ENCODE measurements at regions not wholly inside any gene's neighbourhood (a gene's known extent, or its start where the extent isn't known, plus 50 kb on each side); places are given as distances from the start of the nearest gene placed in this dataset.

DNA sequence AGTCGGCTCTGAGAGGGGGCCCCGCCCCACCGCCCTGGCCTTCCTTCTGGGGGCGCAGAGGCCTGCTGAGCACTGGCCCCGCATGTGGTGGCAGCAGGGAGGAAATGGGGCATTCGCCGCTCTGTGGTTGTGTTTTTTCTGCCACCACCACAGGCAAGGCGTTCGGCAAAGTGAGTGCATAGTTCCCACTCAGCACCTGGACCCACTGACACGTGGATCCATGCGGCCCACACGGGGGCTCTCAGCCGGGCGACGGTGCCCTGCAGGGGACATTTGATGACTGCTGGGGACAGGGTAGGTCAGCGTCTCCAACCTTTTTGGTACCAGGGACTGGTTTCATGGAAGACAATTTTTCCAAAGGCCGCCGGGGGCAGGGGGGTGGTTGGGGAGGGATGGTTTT is 70.9 kb downstream of the ENGASE start:
- no peak overlapping the region for H3K4me3 ChIP-seq (ENCODE audit: low read depth, low read length)

DNA sequence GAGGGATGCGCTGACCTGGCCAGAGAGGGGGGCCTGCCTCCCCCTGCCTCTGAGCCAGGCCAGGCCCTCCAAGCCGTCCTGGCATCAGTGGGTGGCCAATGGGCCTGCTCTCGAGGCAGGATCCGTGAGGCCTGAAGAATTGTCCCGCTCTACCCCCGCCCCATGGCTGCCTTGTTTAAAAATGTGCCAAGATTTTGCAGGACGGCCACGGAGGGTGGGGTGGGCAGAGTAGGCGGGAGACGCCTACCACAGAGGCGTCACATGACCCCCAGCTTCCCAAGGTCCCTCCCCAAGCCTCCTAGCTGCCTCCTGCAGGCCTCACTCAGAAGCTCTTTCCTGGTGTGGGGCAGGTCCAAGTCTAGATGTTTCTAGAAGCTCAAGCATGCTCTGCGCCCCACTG is 69.5 kb downstream of the ENGASE start:
- no peak overlapping the region for H3K4me3 ChIP-seq (ENCODE audit: low read depth, low read length)

DNA sequence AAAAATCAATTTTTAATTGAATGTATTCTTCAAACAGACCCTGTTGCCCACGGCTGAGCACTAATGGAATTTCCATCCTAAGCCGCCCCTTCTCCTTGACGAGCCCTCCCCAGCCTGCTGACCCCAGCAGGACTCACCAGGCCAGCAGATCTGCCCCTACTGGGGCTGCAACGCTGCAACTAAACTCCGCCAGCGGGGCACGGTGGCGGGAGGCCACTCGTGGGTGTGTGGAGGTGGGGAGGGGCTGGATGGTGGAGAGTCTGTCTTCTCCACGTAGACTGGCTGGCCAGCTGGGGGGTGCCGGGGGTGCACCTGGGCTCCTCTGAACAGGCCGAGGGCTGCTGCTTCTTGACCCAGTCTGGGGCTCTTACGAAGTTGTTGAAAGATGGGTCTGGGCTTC is 67.8 kb downstream of the ENGASE start:
- no peak overlapping the region for H3K4me3 ChIP-seq (ENCODE audit: low read depth, low read length)

DNA sequence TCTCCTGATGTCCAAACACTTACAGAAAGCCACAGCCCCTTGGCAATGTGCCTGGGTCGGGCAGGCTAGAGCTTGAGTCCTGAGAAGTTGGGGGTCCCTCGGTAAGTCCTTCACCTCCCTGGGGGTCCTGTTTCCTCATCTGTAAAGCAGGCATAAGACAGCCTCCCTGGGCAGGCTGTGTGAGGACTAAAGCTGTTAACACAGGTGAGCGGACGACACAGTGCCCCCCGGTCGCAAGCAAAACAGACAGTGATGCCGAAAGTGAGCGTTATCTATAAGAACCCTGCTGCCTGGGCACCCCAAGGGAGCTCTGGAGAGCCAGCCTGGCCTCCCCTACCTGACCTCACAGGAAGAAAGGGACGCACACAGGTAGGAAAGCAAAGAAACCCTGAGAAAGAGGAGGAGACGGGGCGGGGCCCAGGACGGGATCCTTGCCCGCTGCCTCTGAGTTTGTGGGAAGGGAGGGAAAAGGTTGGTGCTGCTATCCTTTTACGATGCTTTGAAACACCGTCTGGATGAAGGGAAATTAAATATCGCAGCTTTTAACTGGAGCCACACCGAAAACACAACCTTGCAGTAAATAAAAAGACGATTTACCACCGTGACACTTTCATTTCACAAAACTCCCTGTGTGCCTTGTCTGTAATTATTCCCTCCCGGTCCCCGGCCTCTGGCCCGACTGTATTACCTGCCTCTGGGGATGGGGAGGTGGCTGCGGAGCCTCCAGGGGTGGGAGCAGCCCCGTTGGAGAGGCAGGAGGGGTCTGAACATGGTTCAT is 67.1 kb downstream of the ENGASE start:
- no peak overlapping the region for H3K4me3 ChIP-seq (ENCODE audit: low read depth, low read length)

DNA sequence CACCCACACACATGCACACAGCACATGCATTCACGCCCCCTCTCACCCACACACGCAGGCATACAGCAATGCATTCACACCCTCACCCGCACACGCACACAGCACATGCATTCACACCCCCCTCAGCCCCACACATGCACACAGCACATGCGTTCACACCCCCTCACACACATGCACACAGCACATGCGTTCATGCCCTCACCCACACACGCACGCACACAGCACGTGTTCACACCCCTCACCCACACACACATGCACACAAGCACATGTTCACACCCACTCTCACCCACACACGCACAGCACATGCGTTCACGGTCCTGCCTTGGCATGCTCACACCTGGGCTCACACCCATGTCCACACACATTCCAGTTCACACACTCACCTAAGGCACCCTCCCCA is 64.2 kb downstream of the ENGASE start:
- no peak overlapping the region for H3K4me3 ChIP-seq (ENCODE audit: low read depth, low read length)

DNA sequence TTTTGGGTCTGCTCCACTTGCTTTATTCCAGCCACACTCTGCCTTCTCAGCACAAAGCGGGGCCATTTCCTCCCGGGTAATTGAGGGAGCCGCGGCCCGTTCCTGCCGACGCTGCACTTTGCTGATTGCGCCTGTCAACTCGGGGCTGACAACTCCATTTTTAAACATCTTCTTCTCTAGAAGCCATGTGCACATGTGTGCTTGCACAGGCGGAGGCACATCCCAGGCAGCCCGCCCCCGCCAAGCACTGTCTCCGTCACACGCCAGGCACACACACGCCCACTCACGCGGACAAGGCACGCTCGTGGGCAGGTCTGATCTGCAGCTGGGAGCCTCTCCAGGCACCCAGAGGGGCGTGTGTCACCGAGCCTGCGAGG is 63.2 kb downstream of the ENGASE start:
- no peak overlapping the region for H3K4me3 ChIP-seq (ENCODE audit: low read depth, low read length)

DNA sequence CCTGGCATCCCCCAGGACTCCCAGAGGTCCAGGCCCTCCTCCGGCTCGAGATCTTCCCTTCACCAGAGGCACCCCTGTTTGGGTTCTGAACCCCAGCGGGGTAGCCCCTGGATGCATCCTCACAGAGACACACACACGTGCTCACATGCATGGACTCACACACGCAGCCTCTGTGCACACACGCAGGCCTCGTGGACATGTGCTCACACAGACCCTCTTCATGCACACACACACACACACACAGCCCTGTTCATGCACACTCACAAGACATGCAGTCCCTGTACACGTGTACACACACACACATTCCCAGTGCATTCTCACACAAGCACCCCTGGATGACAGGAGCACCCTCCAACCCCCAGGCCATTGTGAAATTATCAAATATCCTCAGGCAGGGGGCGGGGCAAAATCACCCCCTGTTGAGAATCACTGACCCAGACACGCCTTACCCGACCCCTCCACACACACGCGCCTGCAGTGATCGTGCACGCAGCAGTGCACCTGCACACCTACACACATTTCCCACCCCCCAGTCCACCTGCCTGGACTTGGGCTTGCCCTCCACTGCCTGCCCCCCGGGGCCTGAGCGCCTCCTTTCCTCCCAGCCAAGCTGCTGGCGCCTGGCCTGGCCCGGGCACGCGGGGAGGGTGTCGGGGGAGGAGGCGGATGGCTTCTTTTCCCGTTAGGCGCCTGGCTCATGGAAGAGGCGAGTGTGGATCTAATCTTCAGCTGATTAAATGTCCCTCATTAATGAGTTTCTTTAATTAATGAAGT is 62.6 kb downstream of the ENGASE start:
- H3K4me3 ChIP-seq (ENCODE audit: low read depth, low read length), result no peak overlapping the region

DNA sequence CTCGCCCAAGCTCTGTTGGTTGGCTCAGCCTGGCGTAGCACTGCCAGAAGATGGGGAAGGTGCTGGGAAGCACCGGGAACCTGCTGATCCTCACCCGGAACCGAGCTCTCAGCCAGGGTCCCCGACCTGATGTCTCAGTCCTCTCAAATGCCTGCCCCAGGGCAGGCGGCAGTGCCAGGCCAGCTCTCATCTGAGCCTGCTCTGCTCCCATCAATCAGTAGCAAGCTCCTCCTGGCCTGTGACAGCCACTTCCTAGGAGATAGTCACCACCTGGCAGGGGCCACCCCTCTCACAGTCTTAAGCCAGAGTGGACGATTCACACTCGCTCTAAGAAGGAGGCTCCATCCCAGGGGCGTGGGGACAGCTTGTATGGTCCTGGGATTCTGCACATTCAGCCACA is 62.0 kb downstream of the ENGASE start:
- H3K4me3 ChIP-seq (ENCODE audit: low read depth, low read length), result no peak overlapping the region
